Uterus (tissue), 2 donors: ENCODE measurements at regions not wholly inside any gene's neighbourhood (a gene's known extent, or its start where the extent isn't known, plus 50 kb on each side); places are given as distances from the start of the nearest gene placed in this dataset.

Source experiments
- POLR2A ChIP-seq, 2 donors: fragments of 450-650 bp; IDR thresholded peaks; one replicate each; pipeline ENCODE4 v1.6.1; 2016; ENCODE audit warnings: antibody characterized with exemption in 2 of 2, mild to moderate bottlenecking in 1 of 2, moderate library complexity in 1 of 2
- TF ChIP-seq, protein P1 (sequence below), 4 experiments: fragments of 200-600 bp in 2 of 4; fragments of 450-650 bp in 2 of 4; sonication (generic) in 2 of 4; IDR thresholded peaks; one replicate each; pipeline ENCODE4 v1.5.1; 2016 to 2019; ENCODE audit warnings: antibody characterized with exemption in 4 of 4, mild to moderate bottlenecking in 2 of 4, moderate library complexity in 1 of 4

DNA sequence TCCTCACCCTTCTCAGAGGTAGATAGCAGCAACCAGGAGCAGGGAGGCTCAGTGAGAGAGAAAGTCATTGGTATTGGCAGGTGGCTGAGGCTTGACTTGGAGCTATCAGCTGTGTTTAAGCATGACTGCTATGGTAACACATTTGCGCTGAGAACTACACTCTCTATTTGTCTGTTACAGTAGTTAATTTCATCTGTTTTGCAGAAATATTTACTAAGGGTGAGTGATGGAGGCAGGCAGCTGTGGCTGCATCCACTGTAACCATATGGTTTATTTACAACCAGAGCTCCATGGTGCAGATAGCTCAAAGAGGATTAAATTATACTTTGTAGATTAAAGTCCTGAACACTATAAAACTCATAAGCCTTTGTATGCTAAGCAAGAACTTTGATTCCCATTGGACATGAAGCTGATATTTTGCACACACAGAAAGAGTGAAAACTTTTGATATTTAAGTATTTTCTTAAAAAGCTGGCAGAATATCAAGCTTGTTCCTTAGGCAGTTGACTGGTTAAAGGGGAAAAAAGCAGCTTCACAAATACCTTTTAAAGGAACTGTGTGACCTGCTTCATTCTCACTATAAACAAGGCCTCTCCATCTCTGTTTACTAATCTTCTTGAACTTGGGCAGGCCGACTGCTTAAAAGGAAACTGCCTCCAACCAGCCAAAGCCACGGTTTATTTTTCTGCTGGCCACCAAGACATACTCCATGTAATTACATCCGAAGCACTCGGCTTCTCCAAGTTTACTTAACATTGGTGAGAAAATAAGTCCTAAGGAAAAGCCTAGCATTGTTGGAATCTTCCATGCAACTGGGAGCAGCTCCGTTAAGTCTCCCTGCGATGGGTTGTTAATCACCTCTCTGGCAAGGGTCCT, 299.8 kb upstream of the ZFHX3 start:
- TF ChIP-seq, protein P1, sequence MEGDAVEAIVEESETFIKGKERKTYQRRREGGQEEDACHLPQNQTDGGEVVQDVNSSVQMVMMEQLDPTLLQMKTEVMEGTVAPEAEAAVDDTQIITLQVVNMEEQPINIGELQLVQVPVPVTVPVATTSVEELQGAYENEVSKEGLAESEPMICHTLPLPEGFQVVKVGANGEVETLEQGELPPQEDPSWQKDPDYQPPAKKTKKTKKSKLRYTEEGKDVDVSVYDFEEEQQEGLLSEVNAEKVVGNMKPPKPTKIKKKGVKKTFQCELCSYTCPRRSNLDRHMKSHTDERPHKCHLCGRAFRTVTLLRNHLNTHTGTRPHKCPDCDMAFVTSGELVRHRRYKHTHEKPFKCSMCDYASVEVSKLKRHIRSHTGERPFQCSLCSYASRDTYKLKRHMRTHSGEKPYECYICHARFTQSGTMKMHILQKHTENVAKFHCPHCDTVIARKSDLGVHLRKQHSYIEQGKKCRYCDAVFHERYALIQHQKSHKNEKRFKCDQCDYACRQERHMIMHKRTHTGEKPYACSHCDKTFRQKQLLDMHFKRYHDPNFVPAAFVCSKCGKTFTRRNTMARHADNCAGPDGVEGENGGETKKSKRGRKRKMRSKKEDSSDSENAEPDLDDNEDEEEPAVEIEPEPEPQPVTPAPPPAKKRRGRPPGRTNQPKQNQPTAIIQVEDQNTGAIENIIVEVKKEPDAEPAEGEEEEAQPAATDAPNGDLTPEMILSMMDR (IDR thresholded peaks at IDR 0.05): no peak
- TF ChIP-seq POLR2A (IDR thresholded peaks at IDR 0.05): no peak
